GM18868 (cell line): ENCODE measurements at regions not wholly inside any gene's neighbourhood (a gene's known extent, or its start where the extent isn't known, plus 50 kb on each side); places are given as distances from the start of the nearest gene placed in this dataset.

Experiments
- ATAC-seq: cut with Tn5 transposase; IDR thresholded peaks from one replicate; pipeline ENCODE4 v1.9.1; 2021; ENCODE audit warnings: mild to moderate bottlenecking, moderate library complexity; ENCODE audit not compliant: unreplicated experiment

- ATAC-seq: no peak
Measured at GRCh38 chr2:12105180-12105579, 358.7 kb downstream of the LPIN1 start.

DNA sequence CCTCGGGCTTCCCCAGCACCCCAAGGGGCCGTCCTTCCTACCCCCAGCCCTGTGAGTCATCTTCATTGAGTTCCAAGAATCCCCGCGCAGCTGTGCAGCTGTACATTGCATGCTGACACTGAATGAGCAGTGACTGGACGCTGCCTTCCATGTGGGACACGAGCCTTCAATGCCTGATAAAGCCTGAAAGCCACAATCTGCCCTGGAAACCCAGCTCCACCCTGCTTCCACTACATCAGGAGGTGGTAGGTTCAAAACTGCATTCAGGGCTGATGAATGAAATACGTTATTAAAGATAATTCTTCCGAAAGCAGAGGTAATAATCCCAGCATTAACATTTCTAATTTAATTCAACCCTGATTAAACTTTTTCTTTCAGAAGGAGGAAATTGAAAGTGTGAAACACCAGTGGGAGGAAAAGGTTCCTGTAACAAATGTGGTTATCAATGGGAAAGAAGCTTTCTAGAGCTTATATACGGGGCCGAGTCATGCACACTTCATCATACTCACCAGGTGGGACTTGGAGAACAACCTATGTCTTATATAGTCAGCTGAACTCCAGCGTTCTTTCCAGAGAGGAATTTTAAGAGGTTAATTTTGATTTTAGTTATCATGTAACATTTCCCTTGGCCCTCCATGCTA, 360.1 kb downstream of the LPIN1 start:
- peak; percentile 95 for ATAC-seq

- ATAC-seq: no peak
Measured at GRCh38 chr2:12107321-12107720, 360.9 kb downstream of the LPIN1 start.

GRCh38 chr2:12107939-12108338, 361.5 kb downstream of the LPIN1 start:
- ATAC-seq: no peak

GRCh38 chr2:12109363-12110017, 363.1 kb downstream of the LPIN1 start:
- ATAC-seq: no peak

- ATAC-seq: no peak
Measured at GRCh38 chr2:12110074-12110473, 363.6 kb downstream of the LPIN1 start.

DNA sequence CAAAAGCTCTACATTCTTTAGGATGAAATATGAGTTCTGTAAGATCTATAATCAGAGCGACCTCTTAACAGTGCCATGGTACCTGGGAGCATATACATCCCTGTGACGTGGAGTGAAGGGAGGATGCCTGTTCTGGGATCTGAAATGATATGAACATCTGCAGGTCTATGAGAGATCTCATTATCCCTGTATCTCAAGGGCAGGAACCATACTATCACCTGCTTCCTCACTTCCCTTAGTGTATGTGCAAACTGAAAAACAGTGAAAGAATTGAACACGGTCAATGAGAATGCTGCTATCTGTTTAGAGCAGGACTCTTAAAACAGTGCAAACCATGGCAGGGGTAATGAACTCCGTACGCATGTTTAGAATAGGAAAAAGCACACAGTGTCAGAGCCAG, 364.0 kb downstream of the LPIN1 start:
- no peak for ATAC-seq

DNA sequence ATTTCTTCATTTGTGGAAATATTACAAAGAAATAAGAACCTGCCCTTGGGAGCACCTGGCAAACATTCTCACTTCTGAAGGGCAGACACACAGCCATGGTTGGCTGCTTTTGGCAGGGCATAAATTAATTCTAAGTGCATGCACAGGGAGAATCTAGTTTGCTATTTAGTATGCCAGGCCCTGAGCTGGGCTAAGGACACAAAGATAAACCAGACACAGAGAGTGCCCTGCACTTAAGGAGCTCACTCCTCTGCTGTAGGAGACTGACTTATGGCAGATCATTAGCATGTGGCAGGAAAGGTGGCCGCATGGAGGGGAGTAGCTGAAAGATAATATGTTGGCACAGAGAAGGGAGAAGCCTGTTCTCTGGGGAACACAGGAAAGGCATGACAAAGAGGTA, 367.0 kb downstream of the LPIN1 start:
- ATAC-seq: no peak

DNA sequence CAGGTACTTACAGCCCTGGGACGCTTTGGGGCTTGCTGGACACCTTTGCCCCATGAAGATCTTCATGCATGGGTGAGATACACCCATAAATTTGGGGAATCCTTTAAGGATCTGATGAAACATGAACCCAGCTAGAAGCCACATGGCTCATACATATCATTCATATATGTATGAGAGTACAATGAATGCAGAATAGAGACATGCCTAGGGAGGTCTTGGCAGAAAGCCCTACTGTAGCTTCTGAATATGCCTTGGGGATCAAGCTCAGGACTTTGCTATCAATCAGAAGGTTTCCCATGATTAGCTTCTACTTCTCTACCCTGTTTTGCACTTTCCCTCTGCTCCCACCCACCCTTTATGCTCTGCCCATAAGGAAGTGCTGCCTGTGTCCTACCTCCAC, 368.4 kb downstream of the LPIN1 start:
- ATAC-seq: no peak

- peak; percentile 84 for ATAC-seq
Measured at GRCh38 chr2:12116228-12116750, 369.9 kb downstream of the LPIN1 start.

DNA sequence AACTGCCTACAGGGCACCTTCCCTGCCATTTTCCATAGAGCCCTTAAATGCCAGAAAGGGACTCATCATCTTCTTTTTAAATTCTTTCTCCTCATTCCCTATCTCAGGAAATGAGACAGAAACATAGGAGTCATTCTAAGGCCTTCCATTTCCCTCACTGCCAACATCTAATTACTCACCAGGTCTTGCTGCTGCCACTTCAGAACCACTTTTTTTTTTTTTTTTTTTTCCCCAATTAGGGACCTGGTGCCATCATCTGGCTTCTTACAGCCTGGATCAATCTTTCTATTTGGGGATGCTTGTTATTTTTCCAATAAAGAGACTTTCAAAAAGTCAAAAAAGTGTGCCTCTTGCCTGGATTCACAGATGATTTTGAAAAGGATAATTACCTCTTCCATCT, 373.4 kb downstream of the LPIN1 start:
- ATAC-seq: no peak

GRCh38 chr2:12120281-12121150, 374.1 kb downstream of the LPIN1 start:
- no peak for ATAC-seq

- no peak for ATAC-seq
Measured at GRCh38 chr2:12124790-12125189, 378.4 kb downstream of the LPIN1 start.

DNA sequence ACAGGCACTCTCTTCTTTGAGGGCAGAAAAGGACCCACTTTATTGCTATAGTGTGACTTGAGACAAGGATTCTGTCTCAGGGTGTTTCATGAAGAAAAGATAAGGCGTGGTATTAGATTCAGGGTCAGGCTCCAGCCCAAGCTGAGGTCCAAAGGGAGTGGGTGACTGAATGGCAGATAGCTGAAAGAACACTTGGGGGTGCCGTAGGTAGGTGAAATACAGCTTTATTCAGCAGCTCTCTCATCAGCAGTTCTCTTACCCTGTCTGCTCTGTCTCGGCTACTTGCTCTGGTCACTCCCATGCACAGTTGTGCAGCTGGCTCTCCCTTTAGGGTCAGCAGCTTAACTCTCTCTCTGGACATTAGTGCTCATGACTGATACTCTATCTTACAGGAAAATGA, 379.9 kb downstream of the LPIN1 start:
- ATAC-seq: no peak

DNA sequence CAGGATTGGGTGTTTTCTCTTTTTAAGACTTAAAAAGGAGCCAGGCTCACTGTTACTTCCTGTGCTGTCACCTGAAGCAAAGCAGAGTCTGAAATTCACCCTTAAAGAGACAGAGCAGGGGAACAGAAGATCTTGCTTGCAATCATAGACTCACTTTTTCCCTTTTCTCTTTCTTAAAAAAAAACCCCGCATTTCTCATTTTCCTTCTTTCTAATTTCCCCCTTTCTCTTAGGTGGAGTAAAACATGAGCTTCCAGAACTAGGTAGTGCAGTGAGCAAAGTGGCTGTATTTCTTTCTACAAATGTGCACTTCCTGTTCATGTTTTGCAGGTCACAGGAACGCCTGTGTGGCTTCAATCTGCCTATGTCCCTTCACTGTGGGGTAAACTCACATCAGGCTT, 381.2 kb downstream of the LPIN1 start:
- ATAC-seq: peak; percentile 57

DNA sequence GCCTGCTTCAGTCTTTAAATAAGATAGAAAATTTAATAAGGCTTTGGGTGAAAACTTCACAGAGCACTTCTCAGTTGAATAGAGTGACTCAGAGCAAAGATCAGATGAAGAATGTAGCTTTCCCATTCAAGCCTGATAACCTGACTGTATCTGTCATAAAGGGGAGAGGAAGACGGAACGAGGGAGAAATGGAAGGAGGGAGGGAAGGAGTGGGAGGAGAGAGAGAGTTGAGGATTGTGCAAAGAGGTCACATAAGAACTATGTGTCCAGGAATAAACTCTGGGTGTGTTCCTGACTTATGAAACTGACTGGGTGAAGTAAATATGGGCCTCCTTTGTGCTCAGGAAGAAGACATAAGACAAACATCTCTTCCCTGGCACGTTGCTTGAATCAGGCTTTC, 385.5 kb downstream of the LPIN1 start:
- no peak for ATAC-seq

GRCh38 chr2:12141618-12142258, 395.3 kb downstream of the LPIN1 start:
- no peak for ATAC-seq

- ATAC-seq: no peak
Measured at GRCh38 chr2:12151716-12152115, 405.3 kb downstream of the LPIN1 start.

DNA sequence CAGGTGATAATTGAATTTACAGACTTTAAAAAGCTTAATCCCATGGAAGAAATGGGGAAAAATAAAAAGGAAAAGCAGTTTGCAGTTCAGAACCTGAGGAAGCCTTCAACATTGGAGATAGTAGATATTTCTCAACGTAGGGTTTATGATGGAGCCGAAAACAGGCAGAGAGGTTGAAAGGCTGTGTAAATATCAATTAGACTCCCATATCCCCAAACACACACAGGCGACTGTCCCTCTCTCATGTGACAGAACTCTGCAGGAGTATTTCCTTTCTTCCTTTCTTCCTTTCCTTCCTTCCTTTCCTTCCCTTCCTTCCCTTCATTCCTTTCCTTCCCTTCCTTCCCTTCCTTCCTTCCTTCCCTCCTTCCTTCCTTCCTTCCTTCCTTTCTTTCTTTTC, 406.5 kb downstream of the LPIN1 start:
- ATAC-seq: no peak

- ATAC-seq: no peak
Measured at GRCh38 chr2:12155303-12156051, 409.0 kb downstream of the LPIN1 start.
